ENCODE measurements at regions not wholly inside any gene's neighbourhood (a gene's known extent, or its start where the extent isn't known, plus 50 kb on each side); places are given as distances from the start of the nearest gene placed in this dataset.

DNA sequence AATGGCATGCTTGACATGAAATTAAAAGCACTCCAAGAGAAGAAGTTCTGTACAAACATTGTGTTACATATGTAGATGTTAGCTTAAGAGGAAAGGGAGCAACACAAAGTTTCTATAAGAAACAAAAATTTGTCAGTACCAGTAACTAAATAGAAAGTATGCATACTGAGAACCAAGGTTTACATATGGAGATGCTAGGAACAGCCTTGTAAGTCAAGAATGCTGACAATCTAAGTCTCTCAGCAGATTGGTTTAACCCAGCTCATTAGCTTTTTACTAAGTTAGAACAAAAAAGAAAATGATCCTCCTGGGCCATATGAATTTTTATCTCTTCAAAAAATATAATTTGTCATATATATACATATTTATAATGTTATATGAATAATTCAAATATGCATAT, 2022.1 kb upstream of the ACO1 start:
- FAIRE-seq (no peak), DNase-seq (ENCODE audit: low read depth in 1 of 2, low spot score in 2 of 2) (no peak)
- Histone ChIP-seq H2AFZ (ENCODE audit: low read length) (no peak overlapping the region), H2BK12ac (ENCODE audit: low read depth, low read length) (no peak overlapping the region; the same call in 1 of the 2 replicates), H4K8ac (ENCODE audit: extremely low read depth, insufficient read depth, low read length) (no peak overlapping the region), H3K27ac (ENCODE audit: low read depth, low read length) (no peak overlapping the region), H4K5ac (ENCODE audit: insufficient read length, low read depth, low read length) (no peak overlapping the region), H3K79me1 (ENCODE audit: low read depth, low read length) (no peaks in the 10 kb centered on the region), H3K9me3 (ENCODE audit: insufficient read depth in 2 of 2, low read depth in 1 of 2, low read length in 1 of 2) (no peaks in the 10 kb centered on the region), H3K4ac (replicated peaks; ENCODE audit: insufficient read length, low read depth, low read length) (no peak overlapping the region), H3K18ac (ENCODE audit: extremely low read depth, low read length) (no peak overlapping the region), H3K79me2 (ENCODE audit: control insufficient read depth in 1 of 2, insufficient read depth in 2 of 2, low read length in 2 of 2) (no peaks in the 10 kb centered on the region), H4K20me1 (replicated peaks in 1 of 2; ENCODE audit: control insufficient read depth in 1 of 2, insufficient read depth in 2 of 2, low read length in 2 of 2) (no peaks in the 10 kb centered on the region), H3K36me3 (ENCODE audit: control insufficient read depth in 2 of 4, insufficient read depth in 4 of 4, low read length in 3 of 4) (no peaks in the 10 kb centered on the region), H4K91ac (replicated peaks; ENCODE audit: insufficient read length, low read length) (no peak overlapping the region), H2BK20ac (ENCODE audit: low read length) (no peak overlapping the region), H3K23ac (ENCODE audit: insufficient read length) (no peak overlapping the region), H2BK120ac (replicated peaks; ENCODE audit: low read depth, low read length) (no peak overlapping the region), H3K4me3 (ENCODE audit: extremely low read depth in 1 of 4, insufficient read depth in 2 of 4, low read depth in 3 of 4, low read length in 4 of 4) (no peak overlapping the region), H3K27me3 (replicated peaks in 1 of 4; ENCODE audit: control insufficient read depth in 3 of 4, extremely low read depth in 1 of 4, insufficient read depth in 3 of 4, low read length in 3 of 4) (no peaks in the 10 kb centered on the region), H2AK5ac (ENCODE audit: low read depth, low read length) (no peak overlapping the region), H3K56ac (replicated peaks; ENCODE audit: insufficient read length, low read depth, low read length) (no peak overlapping the region), H3K4me2 (ENCODE audit: insufficient read depth in 1 of 2, low read depth in 2 of 2, low read length in 2 of 2) (no peak overlapping the region), H2BK15ac (ENCODE audit: low read length) (no peak overlapping the region), H2BK5ac (ENCODE audit: low read depth, low read length) (no peak overlapping the region), H3K4me1 (replicated peaks in 1 of 4; ENCODE audit: control insufficient read depth in 3 of 4, insufficient read depth in 4 of 4, low read length in 3 of 4) (peaks cover 0 to 5% (median 2%) of the 10 kb centered on the region in 4 experiments; a peak in 3 of 7 replicates), H3K23me2 (ENCODE audit: low read depth, low read length) (no peaks in the 10 kb centered on the region), H3K9ac (replicated peaks in 1 of 4; ENCODE audit: extremely low read depth in 1 of 4, low read depth in 3 of 4, low read length in 3 of 4) (no peak overlapping the region), H3K14ac (ENCODE audit: insufficient read length) (no peak overlapping the region)
- CTCF ChIA-PET (ENCODE audit: partially characterized antibody), result interaction anchor here (0.7 kb wide), 1 partner anchor 111 kb away, joined by 4 read pairs; no protein-coding TSS in a partner anchor
- no peak for TF ChIP-seq KDM1A (IDR thresholded peaks at IDR 0.05; ENCODE audit: borderline replicate concordance, low read length)
- TF ChIP-seq RFX5 (IDR thresholded peaks at IDR 0.05; ENCODE audit: borderline replicate concordance, low read depth, low read length), result no peak
- TF ChIP-seq GABPA (IDR thresholded peaks at IDR 0.05; ENCODE audit: borderline replicate concordance, insufficient read depth, low read length), result no peak
- TF ChIP-seq SIN3A (conservative IDR thresholded peaks at IDR 0.05 in 1 of 2, IDR thresholded peaks at IDR 0.05 in 1 of 2; ENCODE audit: low read depth in 1 of 2, low read length in 2 of 2), result no peak
- 0 out of 2 replicates have a peak, but pooled peaks have one; percentile 2 for TF ChIP-seq TEAD4 (IDR thresholded peaks at IDR 0.05; ENCODE audit: low read depth, low read length)
- POLR2A ChIA-PET (ENCODE audit: partially characterized antibody), result no interaction called here
